ENCODE measurements at regions not wholly inside any gene's neighbourhood (a gene's known extent, or its start where the extent isn't known, plus 50 kb on each side); places are given as distances from the start of the nearest gene placed in this dataset.
"Not testable (repeated sequence)": the region's sequence is repeated elsewhere in the genome, so short reads cannot be mapped to it uniquely, and the experiment has no call there.

DNA sequence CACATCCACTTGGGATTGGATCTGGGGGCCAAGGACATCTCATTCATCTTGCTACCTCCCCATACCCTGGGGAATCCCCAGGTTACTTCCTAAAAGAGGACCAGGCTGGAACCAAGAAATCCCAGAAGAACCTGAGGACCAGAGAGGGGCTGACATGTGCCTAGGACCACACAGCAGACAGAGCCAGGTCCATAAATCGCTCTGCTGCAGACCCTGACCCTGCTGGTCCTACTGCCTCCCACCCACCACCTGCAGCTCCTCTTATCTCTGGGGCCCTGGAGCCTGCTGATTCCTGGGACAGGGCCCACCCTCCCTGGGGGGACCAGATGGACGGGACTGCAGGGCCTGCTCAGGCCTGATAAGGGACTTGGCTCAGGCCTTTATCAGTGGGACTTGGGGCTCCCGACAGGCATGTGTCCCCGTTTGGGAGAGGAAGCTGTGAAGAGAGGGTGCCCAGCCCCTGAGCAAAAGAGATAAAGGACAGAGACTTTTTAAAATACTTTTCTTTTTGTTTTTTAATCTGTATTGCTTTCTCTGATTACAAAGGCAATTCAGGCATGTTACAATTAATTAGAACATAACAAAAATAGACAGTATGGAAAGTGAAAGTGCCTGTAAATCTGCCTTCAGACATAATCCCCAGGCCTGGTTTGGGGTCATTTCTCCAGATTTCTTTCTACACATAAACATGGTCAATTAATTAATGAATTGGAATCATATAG lies 101.3 kb upstream of the LARP1 start:
- peak in 2 of 3 donors; percentile 83 to 91 for DNase-seq (ENCODE audit: low read depth in 2 of 3, low spot score in 2 of 3)

DNA sequence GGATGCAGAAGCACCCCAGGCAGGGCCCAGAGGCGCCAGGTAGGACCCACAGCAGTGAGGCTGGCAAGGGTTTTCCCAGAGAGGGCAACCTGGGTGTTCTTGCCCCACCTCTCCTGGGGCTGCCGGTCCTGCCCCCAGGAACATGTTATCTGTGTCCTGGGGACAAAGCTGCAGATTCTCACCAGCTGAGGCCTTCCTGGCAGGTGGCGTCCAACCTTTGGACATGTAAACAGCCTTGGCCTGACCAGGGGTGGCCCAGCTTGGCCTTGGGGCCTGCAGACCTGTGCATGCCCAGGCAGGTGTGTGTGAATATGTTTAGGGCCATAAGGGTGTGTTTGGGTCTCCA lies 101.8 kb upstream of the LARP1 start:
- no peak for DNase-seq (ENCODE audit: low read depth in 2 of 3, low spot score in 2 of 3)

DNA sequence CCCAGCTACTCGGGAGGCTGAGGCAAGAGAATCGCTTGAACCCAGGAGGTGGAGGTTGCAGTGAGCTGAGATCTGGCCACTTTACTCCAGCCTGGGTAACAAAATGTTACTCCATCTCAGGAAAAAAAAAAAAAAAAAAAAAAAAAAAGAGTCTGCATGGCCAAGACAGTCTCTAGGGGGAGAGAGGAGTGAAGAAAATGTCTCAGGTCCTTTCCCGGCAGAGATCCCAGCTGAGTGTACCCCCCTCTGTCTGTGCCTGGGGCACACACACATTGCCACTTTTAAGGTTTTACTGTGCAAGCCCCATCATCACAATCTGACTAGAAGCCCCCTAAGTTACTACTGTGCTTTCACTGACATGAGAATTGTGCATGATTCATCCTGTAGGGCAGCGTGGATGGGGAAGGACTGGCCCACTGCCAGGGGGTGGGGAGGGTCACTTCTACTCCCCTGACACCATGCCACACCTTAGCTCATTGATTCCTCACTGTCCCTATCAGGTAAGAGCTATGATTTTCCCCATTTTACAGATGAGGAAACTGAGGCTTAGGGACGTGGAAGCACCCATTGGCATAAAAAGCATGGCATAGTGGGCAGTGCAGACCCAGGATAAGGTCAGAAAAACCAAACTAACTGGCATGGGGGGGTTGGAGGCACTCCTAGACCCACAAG lies 102.3 kb upstream of the LARP1 start:
- DNase-seq (ENCODE audit: low read depth in 2 of 3, low spot score in 2 of 3), result peak in 1 of 3 donors; percentile 14

DNA sequence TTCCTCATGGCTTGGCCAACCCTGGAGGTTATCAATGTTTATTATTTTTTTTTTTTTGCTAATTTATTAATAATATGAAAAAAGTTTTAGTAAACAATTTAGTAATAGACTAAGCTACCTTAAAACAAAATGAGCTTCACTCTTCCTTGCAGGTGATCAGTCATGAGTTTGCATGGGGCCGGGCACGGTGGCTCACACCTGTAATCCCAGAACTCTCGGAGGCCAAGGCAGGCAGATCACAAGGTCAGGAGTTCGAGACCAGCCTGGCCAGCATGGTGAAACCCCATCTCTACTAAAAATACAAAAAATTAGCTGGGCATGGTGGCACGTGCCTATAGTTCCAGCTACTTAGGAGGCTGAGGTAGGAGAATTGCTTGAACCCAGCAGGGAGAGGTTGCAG lies 103.4 kb upstream of the LARP1 start:
- not testable (repeated sequence) for DNase-seq (ENCODE audit: low read depth in 2 of 3, low spot score in 2 of 3)

DNA sequence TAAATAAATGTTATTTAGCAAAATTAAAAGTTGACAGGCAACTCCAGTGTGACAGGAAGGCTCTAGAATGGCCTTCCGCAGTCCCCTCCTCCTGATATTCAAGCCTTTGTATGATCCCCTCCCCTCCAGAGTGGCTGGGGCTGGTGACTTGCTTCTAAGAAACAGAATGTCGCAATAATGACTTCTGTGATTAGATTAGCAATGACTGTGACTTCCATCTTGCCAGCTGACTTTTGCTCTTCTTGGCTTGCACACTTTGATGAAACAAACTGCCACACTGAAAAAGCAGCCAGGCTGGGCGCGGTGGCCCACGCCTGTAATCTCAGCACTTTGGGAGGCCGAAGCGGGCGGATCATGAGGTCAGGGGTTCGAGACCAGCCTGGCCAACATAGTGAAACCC lies 106.5 kb upstream of the LARP1 start:
- no peak for DNase-seq (ENCODE audit: low read depth in 2 of 3, low spot score in 2 of 3)

DNA sequence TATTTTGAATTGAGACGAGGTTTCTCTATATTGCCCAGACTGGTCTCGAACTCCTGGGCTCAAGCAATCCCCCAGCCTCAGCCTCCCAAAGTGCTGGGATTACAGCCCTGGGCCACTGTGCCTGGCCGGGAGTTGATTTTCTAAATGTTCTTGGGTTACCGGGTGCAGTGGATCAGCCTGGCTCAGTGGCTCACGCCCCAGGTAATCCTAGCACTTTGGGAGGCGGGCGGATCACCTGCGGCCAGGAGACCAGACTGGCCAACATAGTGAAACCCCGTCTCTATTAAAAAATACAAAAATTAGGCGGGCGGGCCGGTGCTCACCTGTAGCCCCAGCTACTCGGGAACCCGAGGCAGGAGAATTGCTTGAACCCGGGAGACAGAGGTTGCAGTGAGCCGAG lies 106.9 kb upstream of the LARP1 start:
- DNase-seq (ENCODE audit: low read depth in 2 of 3, low spot score in 2 of 3), result no peak

DNA sequence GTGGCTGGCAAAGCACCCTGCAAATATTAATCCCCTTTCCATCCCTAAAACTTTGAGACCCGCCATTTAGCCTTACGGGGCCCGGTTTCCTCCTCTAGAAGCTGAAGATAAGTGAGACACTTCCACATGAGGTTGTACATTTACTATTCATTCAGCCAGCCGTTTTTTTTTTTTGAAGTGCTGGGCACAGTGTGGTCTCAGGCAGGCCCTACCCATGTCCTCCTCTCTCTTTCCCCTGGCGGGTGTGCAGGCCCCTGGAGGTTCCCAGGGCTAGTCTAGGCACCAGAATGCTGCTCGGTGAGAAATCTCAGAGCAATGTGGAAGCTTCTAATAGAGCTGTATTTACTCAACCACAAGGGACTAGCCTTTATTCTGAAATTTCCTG lies 107.4 kb upstream of the LARP1 start:
- peak in 2 of 3 donors; percentile 10 to 11 for DNase-seq (ENCODE audit: low read depth in 2 of 3, low spot score in 2 of 3)

DNA sequence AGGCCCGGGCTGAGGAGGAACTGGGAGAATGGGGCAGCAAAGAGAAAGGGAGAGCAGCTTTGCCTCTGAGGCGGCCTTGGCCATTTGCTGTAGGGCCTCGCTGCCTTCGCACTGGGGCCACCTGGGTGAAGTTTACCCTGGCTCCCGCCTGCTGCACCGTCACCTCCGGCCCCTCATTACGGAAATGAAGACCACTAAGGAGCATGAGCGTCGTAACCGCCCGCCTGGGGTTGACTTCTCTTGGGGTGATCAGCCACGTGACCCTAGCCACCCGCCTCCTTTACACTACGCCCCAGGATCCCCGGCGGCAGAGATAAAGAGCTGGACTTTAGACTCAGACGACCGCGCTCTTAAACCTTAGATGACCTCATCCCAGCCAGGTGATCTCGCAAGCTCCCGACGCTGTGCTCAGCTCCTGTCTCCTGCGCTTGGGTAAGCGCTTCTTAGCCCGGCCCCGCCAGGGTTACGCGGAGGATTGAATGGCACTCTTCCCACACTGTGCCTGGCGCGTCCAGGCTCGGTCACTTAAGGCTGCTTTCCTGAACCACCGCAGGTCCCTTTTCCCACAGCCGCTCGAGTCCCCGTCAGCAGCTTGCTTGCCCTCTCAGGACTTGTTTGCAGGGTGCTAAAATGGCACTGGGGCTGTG lies 107.9 kb upstream of the LARP1 start:
- peak in 2 of 3 donors; percentile 63 to 73 for DNase-seq (ENCODE audit: low read depth in 2 of 3, low spot score in 2 of 3)

DNA sequence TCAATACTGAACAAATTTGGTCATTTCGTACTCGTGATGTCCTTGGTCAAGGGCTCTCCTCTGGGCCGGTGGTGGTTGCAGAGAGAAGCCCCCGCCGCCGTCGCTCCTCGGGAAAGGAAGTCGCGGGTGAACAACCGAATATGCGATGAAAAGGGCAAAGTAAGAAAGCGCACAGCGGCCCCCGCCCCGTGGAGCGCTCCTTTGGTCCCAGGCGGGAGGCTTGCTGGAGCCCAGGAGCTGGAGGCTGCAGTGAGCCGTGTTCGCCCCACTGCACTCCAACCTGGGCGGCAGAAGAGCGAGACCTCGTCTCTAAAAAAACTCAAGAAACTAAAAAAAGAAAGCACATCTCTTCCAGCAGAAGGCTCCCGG lies 108.4 kb upstream of the LARP1 start:
- DNase-seq (ENCODE audit: low read depth in 2 of 3, low spot score in 2 of 3), result no peak

DNA sequence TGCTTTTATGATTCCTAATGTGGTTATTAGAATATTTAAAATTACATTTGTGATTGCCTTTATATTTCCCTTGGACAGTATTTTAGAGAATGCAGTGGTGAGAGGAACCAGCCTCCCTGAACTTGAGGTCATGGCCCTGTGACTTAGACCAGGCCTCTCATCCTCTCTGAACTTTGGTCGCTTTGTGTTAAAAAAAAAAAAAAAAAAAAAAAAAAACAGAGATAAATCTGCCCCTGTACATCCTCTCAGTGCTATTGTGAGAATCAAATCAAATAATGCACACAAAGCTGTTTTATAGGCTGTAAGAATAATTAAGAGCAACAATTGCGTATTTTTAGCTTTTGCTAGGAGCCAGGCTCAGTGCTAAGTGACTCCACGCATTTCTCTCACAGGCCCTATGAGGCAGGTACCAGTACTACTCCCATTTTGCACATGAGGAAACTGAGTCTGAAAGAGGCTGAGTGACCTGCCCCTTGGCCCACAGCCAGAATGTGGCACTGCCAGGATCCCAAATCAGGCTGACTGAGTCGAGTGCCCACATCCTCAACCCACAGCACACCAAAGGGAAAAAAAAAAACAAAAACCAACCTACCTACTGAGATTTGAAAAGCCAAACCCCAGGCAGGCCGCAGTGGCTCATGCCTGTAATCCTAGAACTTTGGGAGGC lies 110.3 kb upstream of the LARP1 start:
- no peak for DNase-seq (ENCODE audit: low read depth in 2 of 3, low spot score in 2 of 3)

DNA sequence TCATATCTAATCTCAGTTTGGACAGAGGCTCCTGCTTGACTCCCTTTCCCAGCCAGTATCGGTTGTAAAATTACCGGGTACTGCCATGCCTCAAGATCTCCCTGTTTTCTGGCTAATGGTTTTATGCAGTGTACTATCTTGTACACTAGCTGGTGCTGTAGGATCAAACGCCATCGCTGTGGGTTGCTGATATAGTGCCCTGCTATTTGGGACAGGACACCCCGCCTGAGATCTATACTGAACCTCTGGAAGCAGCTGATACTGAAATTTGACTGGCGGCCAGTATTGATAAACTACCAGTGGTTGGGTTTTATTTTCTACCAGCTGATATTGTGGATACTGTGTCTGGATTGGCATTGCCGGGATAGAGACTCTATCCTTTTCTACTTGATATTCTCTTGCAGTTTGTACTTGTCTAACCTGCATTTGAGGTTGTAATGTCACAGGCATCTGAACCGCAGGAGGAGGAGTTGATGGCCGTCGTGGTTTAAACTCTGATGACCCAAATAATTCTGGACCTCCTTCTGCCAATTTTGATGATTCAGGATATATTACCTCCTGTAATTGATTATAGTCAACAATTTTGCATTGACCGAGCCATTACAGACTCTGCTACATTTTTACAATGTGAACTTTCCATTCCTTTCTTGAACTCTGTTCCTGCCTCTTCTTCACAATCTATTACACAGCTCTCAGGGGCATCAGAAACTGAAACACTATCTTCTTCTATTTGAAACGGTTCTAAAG lies 112.5 kb upstream of the LARP1 start:
- peak in 2 of 3 donors; percentile 34 to 35 for DNase-seq (ENCODE audit: low read depth in 2 of 3, low spot score in 2 of 3)

DNA sequence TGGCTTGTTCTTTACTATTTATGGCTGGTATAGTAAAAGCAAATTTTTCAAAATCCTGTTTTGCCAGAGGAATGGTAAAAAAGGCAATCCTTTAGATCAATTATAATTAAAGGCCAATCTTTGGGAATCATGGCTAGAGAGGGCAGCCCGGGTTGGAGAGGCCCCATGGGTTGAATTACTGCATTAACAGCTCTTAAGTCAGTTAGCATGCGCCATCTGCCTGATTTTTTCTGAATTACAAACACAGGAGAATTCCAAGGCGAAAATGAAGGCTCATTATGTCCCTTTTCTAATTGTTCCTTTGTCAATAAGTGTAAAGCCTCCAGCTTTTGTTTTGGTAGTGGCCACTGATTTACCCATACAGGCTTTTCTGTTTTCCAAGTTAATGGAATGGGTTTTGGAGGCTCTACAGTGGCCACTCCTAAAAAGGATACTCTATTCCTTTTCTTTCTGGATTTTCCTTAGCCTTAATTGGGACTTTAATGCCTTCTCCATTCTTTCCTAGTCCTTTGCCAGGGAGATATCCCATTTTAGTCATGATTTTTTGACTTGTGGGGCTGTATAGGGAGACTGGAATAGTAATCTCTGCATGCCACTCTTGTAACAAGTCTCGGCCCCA lies 114.9 kb upstream of the LARP1 start:
- DNase-seq (ENCODE audit: low read depth in 2 of 3, low spot score in 2 of 3), result peak in 1 of 3 donors; percentile 42

DNA sequence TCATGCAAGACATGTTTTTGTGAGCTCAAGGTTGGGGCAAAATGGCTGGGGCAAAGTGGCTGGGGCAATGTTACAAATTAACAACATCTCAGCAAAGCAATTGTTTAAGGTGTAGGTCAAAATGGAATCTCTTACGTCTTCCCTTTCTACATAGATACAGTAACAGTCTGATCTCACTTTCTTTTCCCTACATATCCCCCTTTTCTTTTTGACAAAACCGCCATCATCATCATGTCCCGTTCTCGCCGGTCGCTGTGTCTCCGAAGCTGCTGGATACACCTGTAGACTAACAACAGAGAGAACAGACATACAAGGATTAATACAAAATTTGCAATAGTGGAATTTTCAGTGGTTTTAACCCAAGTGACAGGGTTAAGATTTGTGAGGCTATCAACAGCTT lies 118.4 kb upstream of the LARP1 start:
- not testable (repeated sequence) for DNase-seq (ENCODE audit: low read depth in 2 of 3, low spot score in 2 of 3)

DNA sequence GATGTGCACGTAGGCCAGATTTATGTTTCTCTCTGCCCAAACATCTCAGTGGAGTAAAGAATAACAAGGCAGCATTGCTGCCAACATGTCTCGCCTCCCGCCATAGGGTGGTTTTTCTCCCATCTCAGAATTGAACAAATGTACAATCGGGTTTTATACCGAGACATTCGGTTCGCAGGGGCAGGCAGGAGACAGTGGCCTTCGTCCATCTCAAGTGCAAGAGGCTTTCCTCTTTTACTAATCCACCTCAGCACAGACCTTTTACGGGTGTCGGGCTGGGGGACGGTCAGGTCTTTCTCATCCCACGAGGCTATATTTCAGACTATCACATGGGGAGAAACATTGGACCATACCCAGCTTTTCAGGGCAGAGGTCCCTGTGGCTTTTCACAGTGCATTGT lies 118.9 kb upstream of the LARP1 start:
- DNase-seq (ENCODE audit: low read depth in 2 of 3, low spot score in 2 of 3), result not testable (repeated sequence)

DNA sequence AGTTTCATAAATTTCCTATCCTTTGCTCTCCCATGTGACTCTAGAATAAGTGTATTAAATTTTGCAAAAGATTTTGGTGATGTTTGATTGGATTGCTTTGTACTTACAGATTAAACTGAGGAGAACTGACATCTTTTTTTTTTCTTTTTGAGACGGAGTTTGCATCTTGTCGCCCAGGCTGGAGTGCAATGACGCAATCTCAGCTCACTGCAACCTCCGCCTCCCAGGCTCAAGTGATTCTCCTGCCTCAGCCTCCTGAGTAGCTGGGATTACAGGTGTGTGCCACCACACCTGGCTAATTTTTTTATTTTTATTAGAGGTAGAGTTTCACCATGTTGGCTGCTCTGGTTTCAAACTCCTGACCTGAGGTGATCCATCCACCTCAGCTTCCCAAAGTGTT lies 121.4 kb upstream of the LARP1 start:
- not testable (repeated sequence) for DNase-seq (ENCODE audit: low read depth in 2 of 3, low spot score in 2 of 3)

DNA sequence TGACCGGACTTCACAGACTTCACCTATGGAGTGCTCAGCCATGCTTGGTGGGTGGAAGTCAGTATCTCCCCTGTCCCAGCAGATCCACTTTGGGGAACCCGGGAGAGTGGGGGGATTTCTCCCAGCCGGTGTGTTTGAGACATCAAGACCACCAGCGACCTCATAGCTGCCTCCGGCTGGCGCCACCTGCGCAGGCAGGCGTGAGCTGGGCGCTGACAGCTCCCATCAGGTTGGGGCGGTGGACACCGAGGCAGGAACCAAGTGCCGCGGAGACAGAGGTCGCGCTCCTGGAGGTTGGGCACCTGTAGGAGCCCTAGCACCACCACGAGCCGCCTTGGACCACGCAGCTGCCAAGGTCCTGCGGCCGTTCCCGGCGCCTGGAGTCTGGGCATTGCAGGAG lies 124.0 kb upstream of the LARP1 start:
- DNase-seq (ENCODE audit: low read depth in 2 of 3, low spot score in 2 of 3), result no peak

DNA sequence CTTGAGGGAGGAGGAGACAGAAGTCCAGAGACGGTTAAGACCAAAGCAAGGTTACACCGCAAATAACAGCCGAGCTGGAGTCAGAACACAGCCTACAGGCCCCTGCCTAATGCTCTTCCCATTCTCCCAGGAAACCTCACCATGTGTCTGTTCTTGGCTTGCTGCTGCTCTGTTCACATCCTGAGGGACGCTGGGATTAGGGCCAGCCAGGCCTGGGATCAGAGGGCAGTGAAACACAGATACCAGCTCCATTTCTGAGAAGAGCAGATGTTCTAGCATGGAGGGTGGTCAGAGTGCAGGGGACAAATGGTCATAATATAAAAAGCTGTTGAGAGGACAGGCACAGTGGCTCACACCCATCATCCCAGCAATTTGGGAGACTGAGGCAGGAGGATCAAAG lies 124.8 kb upstream of the LARP1 start:
- no peak for DNase-seq (ENCODE audit: low read depth in 2 of 3, low spot score in 2 of 3)

DNA sequence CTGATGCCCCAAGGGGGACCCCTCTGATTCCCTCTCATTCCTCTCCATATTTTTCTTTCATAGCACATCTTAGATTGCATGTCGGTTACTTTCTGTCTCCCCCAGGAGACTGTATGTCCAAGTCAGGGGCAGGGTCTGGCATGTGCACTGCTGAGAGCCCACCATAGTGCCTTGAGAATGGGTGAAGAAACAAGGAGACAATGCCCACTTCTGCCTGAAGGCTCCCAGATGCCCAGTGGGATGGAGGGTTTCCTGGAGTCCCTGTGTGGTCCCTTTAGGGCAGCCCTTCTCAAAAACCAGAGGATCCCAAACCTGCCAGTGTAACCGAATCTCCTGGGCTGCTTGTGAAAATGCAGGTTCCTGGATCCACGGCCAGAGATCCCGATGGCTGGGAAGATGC lies 126.5 kb upstream of the LARP1 start:
- no peak for DNase-seq (ENCODE audit: low read depth in 2 of 3, low spot score in 2 of 3)

DNA sequence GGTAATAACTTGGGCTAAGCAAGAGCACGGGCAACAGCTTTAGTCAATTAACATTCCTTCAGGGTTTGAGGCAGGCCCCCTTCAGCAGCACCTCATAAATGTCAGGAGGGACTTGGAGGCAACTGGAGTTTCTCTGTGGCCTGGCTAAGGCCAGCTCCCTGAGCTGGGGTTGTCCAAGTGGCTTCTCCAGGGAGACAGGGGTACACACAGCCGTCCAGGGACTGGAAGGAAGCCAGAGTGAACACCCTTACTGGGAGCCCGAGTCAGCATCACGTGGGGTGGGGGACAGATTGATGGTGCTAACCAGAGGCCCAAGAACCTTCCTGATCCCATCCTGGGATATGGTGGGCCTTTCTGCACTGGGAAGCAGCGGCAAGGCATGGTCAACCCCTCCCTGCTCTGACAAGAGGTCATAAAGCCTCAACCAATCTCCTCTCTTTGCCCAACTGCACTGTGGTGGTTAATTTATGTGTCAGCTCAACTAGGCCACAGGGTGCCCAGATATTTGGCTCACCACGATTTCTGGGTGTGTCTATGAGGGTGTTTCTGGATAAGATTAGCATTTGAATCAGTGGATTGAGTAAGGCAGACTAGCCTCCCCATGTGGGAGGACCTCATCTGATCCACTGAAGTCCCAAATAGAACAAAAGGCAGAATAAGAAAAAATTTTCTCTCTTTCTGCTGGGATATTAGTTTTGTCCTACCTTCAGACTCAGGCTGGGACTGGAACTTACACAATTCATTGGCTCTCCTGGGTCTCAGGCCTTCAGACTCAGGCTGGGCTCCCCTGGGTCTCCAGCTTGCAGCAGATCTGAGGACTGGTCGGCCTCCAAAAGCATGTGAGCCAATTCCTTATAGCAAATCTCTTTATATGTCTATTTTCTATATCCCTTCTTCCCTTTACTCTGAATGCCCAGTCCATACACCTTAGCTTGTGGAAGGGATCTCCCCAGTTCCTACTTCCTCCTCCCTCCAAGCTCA lies 127.2 kb upstream of the LARP1 start:
- DNase-seq (ENCODE audit: low read depth in 2 of 3, low spot score in 2 of 3), result no peak
